ENCODE measurements at regions not wholly inside any gene's neighbourhood (a gene's known extent, or its start where the extent isn't known, plus 50 kb on each side); places are given as distances from the start of the nearest gene placed in this dataset.

- TF ChIP-seq CTCF (IDR thresholded peaks at IDR 0.05; ENCODE audit: insufficient read depth, low read length) = no peak
- no peak for TF ChIP-seq POLR2AphosphoS5 (IDR thresholded peaks at IDR 0.05; ENCODE audit: low read depth)
- TF ChIP-seq REST (IDR thresholded peaks at IDR 0.05; ENCODE audit: insufficient replicate concordance, low read depth) = no peak
- no peak for TF ChIP-seq SPI1 (IDR thresholded peaks at IDR 0.05; ENCODE audit: borderline replicate concordance, low read depth)
- TF ChIP-seq GABPA (IDR thresholded peaks at IDR 0.05; ENCODE audit: low read depth) = no peak
Observed at GRCh38 chr6:91509039-91509438, 922.2 kb upstream of the MAP3K7 start.
